Endothelial cell of umbilical vein (primary cell): ENCODE measurements at regions not wholly inside any gene's neighbourhood (a gene's known extent, or its start where the extent isn't known, plus 50 kb on each side); places are given as distances from the start of the nearest gene placed in this dataset.

Source experiments
- BruUV-seq: library from RNA; stranded (reverse); fragments of 400-500 nt; replicated peaks from 2 replicates; lab custom pipeline; 2021; lab: Mats Ljungman, UMichigan
- CTCF ChIA-PET: fragments of 300-600, 350-600 bp; sonication (Branson Sonifier 250); formaldehyde crosslinking; loops from one replicate; lab custom pipeline; 2021; ENCODE audit warnings: antibody characterized with exemption, inconsistent platforms; lab: Charles Lee
- POLR2A ChIA-PET: fragments of 300-600, 350-600 bp; sonication (Branson Sonifier 250); formaldehyde crosslinking; loops from one replicate; lab custom pipeline; 2021; ENCODE audit warnings: antibody characterized with exemption, inconsistent platforms; lab: Charles Lee
- DNase-seq: peaks from one replicate; pipeline ENCODE4 v3.0.0-alpha.2; 2011; ENCODE audit warnings: low read depth, low spot score
- FAIRE-seq: peaks from 2 replicates; lab custom pipeline; 2011; peaks lifted over from hg19 to GRCh38; lab: Jason Lieb, UNC
- H2AFZ ChIP-seq: 2 replicates; pipeline ENCODE4 v1.6.0; 2012; ENCODE audit warnings: low read depth, low read length, control low read depth, inconsistent platforms
- H3K27ac ChIP-seq: 2 replicates; pipeline ENCODE4 v1.5.1; 2011; ENCODE audit warnings: low read depth, mild to moderate bottlenecking, control low read depth, low read length, moderate library complexity; ENCODE audit not compliant: insufficient read depth
- H3K27me3 ChIP-seq, 2 experiments: 2 replicates each; pipeline versions ENCODE4 v1.6.0 to v1.6.1; 2011; ENCODE audit warnings: low read length in 2 of 2, mixed read lengths in 1 of 2; ENCODE audit not compliant: control insufficient read depth in 2 of 2, insufficient read depth in 2 of 2
- H3K36me3 ChIP-seq, 2 experiments: 2 replicates in 1 of 2; 3 replicates in 1 of 2; pipeline ENCODE4 v1.5.1; 2011; ENCODE audit warnings: low read length in 2 of 2, mild to moderate bottlenecking in 1 of 2, moderate library complexity in 1 of 2; ENCODE audit not compliant: control insufficient read depth in 2 of 2, insufficient read depth in 2 of 2; ENCODE audit errors: extremely low read depth in 1 of 2
- H3K4me1 ChIP-seq: 3 replicates; pipeline ENCODE4 v1.5.1; 2011; ENCODE audit warnings: mild to moderate bottlenecking, low read length; ENCODE audit not compliant: control insufficient read depth, insufficient read depth; ENCODE audit errors: extremely low read depth
- H3K4me2 ChIP-seq: 2 replicates; pipeline ENCODE4 v1.6.1; 2011; ENCODE audit warnings: low read length, control low read depth, mixed read lengths; ENCODE audit not compliant: insufficient read depth
- H3K4me3 ChIP-seq, 3 experiments: fragments of 200-600 bp in 1 of 3; sonication (generic), shearing (Covaris generic) in 1 of 3; replicated peaks in 1 of 3; 2 replicates each; pipeline ENCODE4 v1.5.1; 2011 to 2016; ENCODE audit warnings: control low read depth in 3 of 3, low read length in 3 of 3, mild to moderate bottlenecking in 2 of 3, inconsistent platforms in 1 of 3, low read depth in 1 of 3, moderate library complexity in 1 of 3; ENCODE audit not compliant: insufficient read depth in 1 of 3
- H3K79me2 ChIP-seq: 2 replicates; pipeline ENCODE4 v1.6.0; 2012; ENCODE audit warnings: low read length, inconsistent platforms; ENCODE audit not compliant: control insufficient read depth, insufficient read depth
- H3K9ac ChIP-seq: replicated peaks from 2 replicates; pipeline ENCODE3; 2011; ENCODE audit warnings: low read length, control low read depth; ENCODE audit not compliant: insufficient read depth; ENCODE audit errors: extremely low read depth
- H3K9me1 ChIP-seq: replicated peaks from 3 replicates; pipeline ENCODE4 v1.6.0; 2011; ENCODE audit warnings: mild to moderate bottlenecking, low read length; ENCODE audit not compliant: control insufficient read depth, insufficient read depth; ENCODE audit errors: extremely low read depth
- H3K9me3 ChIP-seq: replicated peaks from 2 replicates; pipeline ENCODE4 v1.5.1; 2012; ENCODE audit warnings: low read length, inconsistent platforms; ENCODE audit not compliant: control insufficient read depth, insufficient read depth
- H4K20me1 ChIP-seq: replicated peaks from 2 replicates; pipeline ENCODE3; 2011; ENCODE audit warnings: mild to moderate bottlenecking, low read length; ENCODE audit not compliant: control insufficient read depth, insufficient read depth; ENCODE audit errors: extremely low read depth
- EZH2 ChIP-seq: IDR thresholded peaks from 2 replicates; pipeline ENCODE4 v1.6.1; 2012; ENCODE audit warnings: borderline replicate concordance, low read depth, mild to moderate bottlenecking, moderate library complexity, low read length, inconsistent platforms; ENCODE audit not compliant: severe bottlenecking
- FOS ChIP-seq: IDR thresholded peaks from 2 replicates; pipeline ENCODE4 v1.6.1; 2011; ENCODE audit warnings: mild to moderate bottlenecking, low read length, moderate library complexity, borderline replicate concordance; ENCODE audit not compliant: insufficient read depth
- GATA2 ChIP-seq: IDR thresholded peaks from 2 replicates; pipeline ENCODE4 v1.7.0; 2011; ENCODE audit warnings: low read depth, mild to moderate bottlenecking, moderate library complexity, mixed read lengths, low read length; ENCODE audit not compliant: insufficient read length, insufficient read depth
- JUN ChIP-seq: IDR thresholded peaks from 2 replicates; pipeline ENCODE4 v1.6.1; 2011; ENCODE audit warnings: borderline replicate concordance, low read depth; ENCODE audit not compliant: insufficient read length, insufficient read depth
- MAX ChIP-seq: IDR thresholded peaks from 2 replicates; pipeline ENCODE4 v1.6.1; 2011; ENCODE audit not compliant: insufficient read depth, insufficient read length
- MYC ChIP-seq: IDR thresholded peaks from one replicate; pipeline ENCODE4 v1.6.1; 2011; ENCODE audit warnings: mild to moderate bottlenecking, low read depth, low read length
- POLR2A ChIP-seq: IDR thresholded peaks from 2 replicates; pipeline ENCODE4 v1.6.1; 2012; ENCODE audit warnings: low read depth, mild to moderate bottlenecking, control low read depth, low read length
- POLR2AphosphoS5 ChIP-seq: IDR thresholded peaks from 2 replicates; pipeline ENCODE4 v1.6.1; 2012; ENCODE audit warnings: low read depth, mild to moderate bottlenecking, control low read depth, low read length, moderate library complexity; ENCODE audit not compliant: insufficient read depth
- dilution Hi-C: fragments of 300-500 bp; cut with MboI; formaldehyde crosslinking; loops from one replicate; pipeline ENCODE4 v1.15.0; 2019; ENCODE audit warnings: low sequenced_read_pairs; ENCODE audit not compliant: extremely low pct_ligation_motif_present
- intact Hi-C: fragments of 100-400 bp; cut with micrococcal nuclease; formaldehyde crosslinking; loops from one replicate; pipeline ENCODE4 v1.10.0; 2022
- TF ChIP-seq, protein P1 (sequence below), 2 donors: IDR thresholded peaks; 1 replicate in 1 of 2; 2 replicates in 1 of 2; pipeline ENCODE4 v1.5.1; 2011; ENCODE audit warnings: low read length in 2 of 2, mild to moderate bottlenecking in 2 of 2, moderate library complexity in 2 of 2, control low read depth in 1 of 2, inconsistent platforms in 1 of 2, low read depth in 1 of 2; ENCODE audit not compliant: insufficient read depth in 1 of 2; ENCODE audit errors: extremely low read depth in 1 of 2

DNA sequence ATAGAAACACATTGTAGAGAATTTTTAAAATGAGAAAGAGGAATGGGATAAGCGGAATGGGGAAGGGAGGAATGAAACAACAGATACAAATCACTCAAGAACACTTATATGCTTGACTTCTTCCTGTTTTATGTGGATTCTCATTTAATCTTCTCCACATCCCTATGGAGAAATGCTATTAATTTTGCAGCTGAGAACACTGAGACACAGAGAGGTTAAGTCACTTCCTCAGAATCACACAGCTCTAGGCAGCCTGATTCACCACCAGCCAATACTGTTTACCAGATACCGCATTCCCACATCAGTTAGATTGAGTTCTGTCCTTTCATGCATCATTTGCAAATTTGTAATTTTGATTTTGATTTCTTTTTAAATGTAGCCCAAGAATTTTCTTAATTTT, 170.5 kb downstream of the SH2D4B start:
- H3K36me3 ChIP-seq: no peaks in the 10 kb centered on the region
- no peaks in the 10 kb centered on the region for H3K9me1 ChIP-seq
- H3K27me3 ChIP-seq: peaks cover 0 to 2% of the 10 kb centered on the region in 2 experiments
- H3K9ac ChIP-seq: no peak overlapping the region
- CTCF ChIA-PET: interaction anchor here (0.9 to 1.0 kb wide), 2 partner anchors 9 to 47 kb away, joined by 3 to 4 read pairs; no protein-coding TSS in a partner anchor
- H3K79me2 ChIP-seq: no peaks in the 10 kb centered on the region
- no peak overlapping the region for H3K27ac ChIP-seq
- intact Hi-C loops: no loop called here
- TF ChIP-seq MAX: no peak
- no peak for TF ChIP-seq JUN
- no peak for TF ChIP-seq MYC
- no peak for TF ChIP-seq FOS
- no peak for TF ChIP-seq POLR2AphosphoS5
- TF ChIP-seq EZH2: no peak
- TF ChIP-seq POLR2A: no peak
- TF ChIP-seq, protein P1, sequence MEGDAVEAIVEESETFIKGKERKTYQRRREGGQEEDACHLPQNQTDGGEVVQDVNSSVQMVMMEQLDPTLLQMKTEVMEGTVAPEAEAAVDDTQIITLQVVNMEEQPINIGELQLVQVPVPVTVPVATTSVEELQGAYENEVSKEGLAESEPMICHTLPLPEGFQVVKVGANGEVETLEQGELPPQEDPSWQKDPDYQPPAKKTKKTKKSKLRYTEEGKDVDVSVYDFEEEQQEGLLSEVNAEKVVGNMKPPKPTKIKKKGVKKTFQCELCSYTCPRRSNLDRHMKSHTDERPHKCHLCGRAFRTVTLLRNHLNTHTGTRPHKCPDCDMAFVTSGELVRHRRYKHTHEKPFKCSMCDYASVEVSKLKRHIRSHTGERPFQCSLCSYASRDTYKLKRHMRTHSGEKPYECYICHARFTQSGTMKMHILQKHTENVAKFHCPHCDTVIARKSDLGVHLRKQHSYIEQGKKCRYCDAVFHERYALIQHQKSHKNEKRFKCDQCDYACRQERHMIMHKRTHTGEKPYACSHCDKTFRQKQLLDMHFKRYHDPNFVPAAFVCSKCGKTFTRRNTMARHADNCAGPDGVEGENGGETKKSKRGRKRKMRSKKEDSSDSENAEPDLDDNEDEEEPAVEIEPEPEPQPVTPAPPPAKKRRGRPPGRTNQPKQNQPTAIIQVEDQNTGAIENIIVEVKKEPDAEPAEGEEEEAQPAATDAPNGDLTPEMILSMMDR (IDR thresholded peaks at IDR 0.05; ENCODE audit: extremely low read depth in 1 of 2, insufficient read depth in 1 of 2, low read depth in 1 of 2, low read length in 2 of 2): no peak
- TF ChIP-seq GATA2: no peak
- no peaks in the 10 kb centered on the region for H3K9me3 ChIP-seq
- no peaks in the 10 kb centered on the region for H3K4me1 ChIP-seq
- dilution Hi-C loops: no loop called here
- POLR2A ChIA-PET: no interaction called here
- no peak overlapping the region for H3K4me2 ChIP-seq
- H4K20me1 ChIP-seq: no peaks in the 10 kb centered on the region
- FAIRE-seq: no peak
- no peak overlapping the region for H2AFZ ChIP-seq
- no peak overlapping the region for H3K4me3 ChIP-seq
- no peak for DNase-seq
- BruUV-seq: no TSS peak
